SU-DHL-6 (cell line): ENCODE measurements at regions not wholly inside any gene's neighbourhood (a gene's known extent, or its start where the extent isn't known, plus 50 kb on each side); places are given as distances from the start of the nearest gene placed in this dataset.
"Not testable (repeated sequence)": the region's sequence is repeated elsewhere in the genome, so short reads cannot be mapped to it uniquely, and the experiment has no call there.

ENCODE experiments used
- H2AFZ ChIP-seq: fragments of 200-600 bp; sonication (generic); 2 replicates; pipeline ENCODE4 v1.6.1; 2014; ENCODE audit warnings: low read depth, mild to moderate bottlenecking, moderate library complexity, mixed read lengths, antibody characterized with exemption, low read length; ENCODE audit not compliant: severe bottlenecking
- H3F3A ChIP-seq: fragments of 200-600 bp; shearing (Covaris generic); 2 replicates; pipeline ENCODE4 v1.6.0; 2016; ENCODE audit warnings: antibody characterized with exemption, mild to moderate bottlenecking; ENCODE audit not compliant: insufficient read depth
- H3K27ac ChIP-seq: fragments of 200-600 bp; sonication (generic); 2 replicates; pipeline ENCODE4 v1.5.1; 2016; ENCODE audit warnings: low read depth, mild to moderate bottlenecking, low read length, moderate library complexity, mixed read lengths
- H3K27me3 ChIP-seq: fragments of 200-600 bp; sonication (generic), shearing (Covaris generic); 2 replicates; pipeline ENCODE4 v1.6.0; 2014; ENCODE audit warnings: mild to moderate bottlenecking, low read length
- H3K36me3 ChIP-seq: fragments of 200-600 bp; sonication (generic); 2 replicates; pipeline ENCODE4 v1.6.1; 2014; ENCODE audit warnings: mild to moderate bottlenecking, low read length, mixed read lengths
- H3K4me2 ChIP-seq: fragments of 300-600, 200-600 bp; shearing (Covaris generic), sonication (generic); 2 replicates; pipeline ENCODE4 v1.6.0; 2014; ENCODE audit warnings: low read length, low read depth, mild to moderate bottlenecking; ENCODE audit not compliant: poor library complexity, severe bottlenecking
- H3K4me3 ChIP-seq: fragments of 200-600 bp; sonication (generic); 2 replicates; pipeline ENCODE4 v1.5.1; 2014; ENCODE audit warnings: antibody characterized with exemption, low read length, mild to moderate bottlenecking, mixed read lengths; ENCODE audit not compliant: insufficient read depth, poor library complexity, severe bottlenecking
- H3K79me2 ChIP-seq: fragments of 200-600 bp; sonication (generic); 2 replicates; pipeline ENCODE4 v1.6.1; 2014; ENCODE audit warnings: mild to moderate bottlenecking, low read length, moderate library complexity; ENCODE audit not compliant: insufficient read depth
- H3K9ac ChIP-seq: fragments of 200-600 bp; sonication (generic); 2 replicates; pipeline ENCODE4 v1.7.0; 2014; ENCODE audit warnings: mild to moderate bottlenecking, low read length
- H3K9me2 ChIP-seq: fragments of 200-600 bp; sonication (generic); replicated peaks from 2 replicates; pipeline ENCODE4 v1.6.1; 2014; ENCODE audit warnings: low read length; ENCODE audit not compliant: insufficient read depth
- H3K9me3 ChIP-seq: fragments of 200-600 bp; sonication (generic); 2 replicates; pipeline ENCODE4 v1.6.1; 2014; ENCODE audit warnings: low read length, mixed read lengths; ENCODE audit not compliant: insufficient read depth
- H4K20me1 ChIP-seq: fragments of 200-600 bp; sonication (generic); 2 replicates; pipeline ENCODE4 v1.6.1; 2014; ENCODE audit warnings: low read depth, mild to moderate bottlenecking, antibody characterized with exemption, low read length, moderate library complexity, mixed read lengths
- CTCF ChIP-seq: fragments of 200-600 bp; sonication (generic); IDR thresholded peaks from one replicate; pipeline ENCODE4 v1.5.1; 2017; ENCODE audit warnings: antibody characterized with exemption, mild to moderate bottlenecking, low read length, moderate library complexity; ENCODE audit not compliant: insufficient read depth, poor library complexity, severe bottlenecking
- EZH2phosphoT487 ChIP-seq: fragments of 200-600 bp; sonication (generic), shearing (Covaris generic); conservative IDR thresholded peaks from 2 replicates; pipeline ENCODE4 v1.6.1; 2018; ENCODE audit warnings: mild to moderate bottlenecking, antibody characterized with exemption, low read length, moderate library complexity, mixed read lengths

GRCh38 chr9:117938086-117938485 lies 233.9 kb downstream of the TLR4 start:
- H3K27me3 ChIP-seq, result no peaks in the 10 kb centered on the region

GRCh38 chr9:117938896-117939295 lies 234.7 kb downstream of the TLR4 start:
- Histone ChIP-seq H3K4me3 (no peak overlapping the region), H3F3A (no peaks in the 10 kb centered on the region), H2AFZ (no peak overlapping the region), H3K9ac (no peak overlapping the region), H3K27ac (no peak overlapping the region), H3K79me2 (no peaks in the 10 kb centered on the region), H3K36me3 (no peaks in the 10 kb centered on the region), H3K9me3 (no peaks in the 10 kb centered on the region), H3K4me2 (no peak overlapping the region), H3K27me3 (no peaks in the 10 kb centered on the region), H4K20me1 (no peaks in the 10 kb centered on the region), H3K9me2 (no peaks in the 10 kb centered on the region)
- TF ChIP-seq CTCF, result no peak

More at GRCh38 chr9:117938086-117938485, 233.9 kb downstream of the TLR4 start:
- Histone ChIP-seq H3K4me2 (no peak overlapping the region), H3K36me3 (no peaks in the 10 kb centered on the region), H3K9ac (no peak overlapping the region), H3K4me3 (no peak overlapping the region), H3K79me2 (no peaks in the 10 kb centered on the region), H3K27ac (no peak overlapping the region), H2AFZ (no peak overlapping the region), H3F3A (no peaks in the 10 kb centered on the region), H3K9me2 (no peaks in the 10 kb centered on the region), H3K9me3 (no peaks in the 10 kb centered on the region), H4K20me1 (no peaks in the 10 kb centered on the region)
- TF ChIP-seq EZH2phosphoT487 (no peak), CTCF (no peak)

DNA sequence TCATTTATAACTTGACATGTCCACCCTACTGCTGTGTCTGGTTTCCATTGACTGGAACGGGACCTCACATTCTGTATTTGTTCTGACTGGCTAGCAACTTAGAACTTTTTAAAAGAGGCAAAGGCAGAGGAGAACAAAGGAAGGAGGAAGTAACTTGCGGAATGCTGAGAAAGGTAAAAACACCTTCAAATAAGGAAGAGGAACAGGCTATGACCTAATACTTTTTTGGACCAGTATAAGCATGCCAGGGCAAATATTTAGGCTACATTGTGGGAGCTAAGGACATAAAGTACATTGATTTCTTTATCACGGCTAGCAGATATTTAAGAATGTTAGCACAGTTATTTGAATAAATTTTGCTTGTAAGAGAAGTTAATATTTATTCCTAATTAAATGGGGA lies 240.5 kb downstream of the TLR4 start:
- H3K27me3 ChIP-seq, H3K9me3 ChIP-seq, H3K36me3 ChIP-seq, H3K79me2 ChIP-seq, H3F3A ChIP-seq, H4K20me1 ChIP-seq, H3K9me2 ChIP-seq, H3K27ac ChIP-seq, H3K9ac ChIP-seq, H3K4me3 ChIP-seq, H2AFZ ChIP-seq, H3K4me2 ChIP-seq: not testable (repeated sequence)

- no peaks in the 10 kb centered on the region for H3K9me2 ChIP-seq
- no peaks in the 10 kb centered on the region for H3K79me2 ChIP-seq
- no peak overlapping the region for H2AFZ ChIP-seq
- H3K27ac ChIP-seq, result no peak overlapping the region
- TF ChIP-seq EZH2phosphoT487 (no peak), CTCF (no peak)
- no peak overlapping the region for H3K9ac ChIP-seq
- no peak overlapping the region for H3K4me2 ChIP-seq
- H3K4me3 ChIP-seq, result no peak overlapping the region
- H3K27me3 ChIP-seq, result no peaks in the 10 kb centered on the region
- H3F3A ChIP-seq, result no peaks in the 10 kb centered on the region
- no peaks in the 10 kb centered on the region for H3K9me3 ChIP-seq
- no peaks in the 10 kb centered on the region for H3K36me3 ChIP-seq
- H4K20me1 ChIP-seq, result no peaks in the 10 kb centered on the region
Measured at GRCh38 chr9:117945286-117945685, 241.1 kb downstream of the TLR4 start.
